Mucosa of descending colon (tissue), 3 donors: ENCODE measurements at regions not wholly inside any gene's neighbourhood (a gene's known extent, or its start where the extent isn't known, plus 50 kb on each side); places are given as distances from the start of the nearest gene placed in this dataset.

Experiments used
- ATAC-seq: fragments of 200-7000 bp; cut with Tn5 transposase; one replicate; pipeline ENCODE4 v1.9.1; 2020; ENCODE audit warnings: mild to moderate bottlenecking, moderate library complexity
- DNase-seq, 3 donors: peaks; one replicate each; pipeline ENCODE4 v3.0.0-alpha.2; 2020
- H3K36me3 ChIP-seq: fragments of 200-600 bp; one replicate; pipeline ENCODE4 v1.8.0; 2021; ENCODE audit warnings: low read depth, mild to moderate bottlenecking
- H3K4me1 ChIP-seq: fragments of 200-600 bp; one replicate; pipeline ENCODE4 v1.8.0; 2021; ENCODE audit warnings: low read depth, mild to moderate bottlenecking
- H3K4me3 ChIP-seq: fragments of 200-600 bp; one replicate; pipeline ENCODE4 v1.8.0; 2021; ENCODE audit warnings: mild to moderate bottlenecking
- H3K9me3 ChIP-seq: fragments of 200-600 bp; one replicate; pipeline ENCODE4 v1.8.0; 2021; ENCODE audit warnings: mild to moderate bottlenecking
- intact Hi-C, 2 donors: fragments of 100-400 bp; cut with DNase I in 1 of 2; cut with micrococcal nuclease in 1 of 2; formaldehyde crosslinking; loops; one replicate each; pipeline versions ENCODE4 v1.11.0 to v1.11.1; 2022; cut with DNase I, micrococcal nuclease
- TF ChIP-seq, protein P1 (sequence below): fragments of 200-600 bp; IDR thresholded peaks from one replicate; pipeline ENCODE4 v1.8.0; 2022; ENCODE audit warnings: antibody characterized with exemption, mild to moderate bottlenecking
- donor health status: DM: no; HTN: no; CAD: no; lungs with moderate emphysema.
- donor health status: DM: no; HTN: no; CAD: no.
- donor health status: DM: no; HTN: yes; CAD: no.

DNA sequence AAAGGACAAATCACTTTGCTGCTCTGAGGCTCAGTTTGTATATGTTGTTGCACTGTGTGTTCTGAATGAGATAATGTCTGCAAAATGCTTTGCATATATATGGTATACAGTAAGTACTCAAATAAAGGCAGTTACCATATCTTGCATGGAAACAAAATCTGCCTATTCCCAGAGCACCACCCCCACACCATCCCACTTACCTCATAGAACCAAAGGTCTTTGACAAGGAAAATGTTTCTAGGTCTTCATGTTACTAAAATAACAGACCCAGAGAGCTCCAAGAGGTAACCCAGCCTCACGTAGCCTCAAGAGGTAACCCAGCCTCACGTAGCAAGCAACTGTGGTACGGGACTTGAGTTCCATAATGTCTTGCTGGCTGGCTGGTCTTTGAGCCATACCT, 71.6 kb upstream of the CMKLR1 start:
- H3K36me3 ChIP-seq: no peaks in the 10 kb centered on the region
- DNase-seq (no peak), ATAC-seq (no peak)
- TF ChIP-seq, protein P1, sequence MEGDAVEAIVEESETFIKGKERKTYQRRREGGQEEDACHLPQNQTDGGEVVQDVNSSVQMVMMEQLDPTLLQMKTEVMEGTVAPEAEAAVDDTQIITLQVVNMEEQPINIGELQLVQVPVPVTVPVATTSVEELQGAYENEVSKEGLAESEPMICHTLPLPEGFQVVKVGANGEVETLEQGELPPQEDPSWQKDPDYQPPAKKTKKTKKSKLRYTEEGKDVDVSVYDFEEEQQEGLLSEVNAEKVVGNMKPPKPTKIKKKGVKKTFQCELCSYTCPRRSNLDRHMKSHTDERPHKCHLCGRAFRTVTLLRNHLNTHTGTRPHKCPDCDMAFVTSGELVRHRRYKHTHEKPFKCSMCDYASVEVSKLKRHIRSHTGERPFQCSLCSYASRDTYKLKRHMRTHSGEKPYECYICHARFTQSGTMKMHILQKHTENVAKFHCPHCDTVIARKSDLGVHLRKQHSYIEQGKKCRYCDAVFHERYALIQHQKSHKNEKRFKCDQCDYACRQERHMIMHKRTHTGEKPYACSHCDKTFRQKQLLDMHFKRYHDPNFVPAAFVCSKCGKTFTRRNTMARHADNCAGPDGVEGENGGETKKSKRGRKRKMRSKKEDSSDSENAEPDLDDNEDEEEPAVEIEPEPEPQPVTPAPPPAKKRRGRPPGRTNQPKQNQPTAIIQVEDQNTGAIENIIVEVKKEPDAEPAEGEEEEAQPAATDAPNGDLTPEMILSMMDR: no peak
- no peaks in the 10 kb centered on the region for H3K4me1 ChIP-seq
- intact Hi-C loops: no loop called here
- H3K4me3 ChIP-seq: no peak overlapping the region
- H3K9me3 ChIP-seq: no peaks in the 10 kb centered on the region

DNA sequence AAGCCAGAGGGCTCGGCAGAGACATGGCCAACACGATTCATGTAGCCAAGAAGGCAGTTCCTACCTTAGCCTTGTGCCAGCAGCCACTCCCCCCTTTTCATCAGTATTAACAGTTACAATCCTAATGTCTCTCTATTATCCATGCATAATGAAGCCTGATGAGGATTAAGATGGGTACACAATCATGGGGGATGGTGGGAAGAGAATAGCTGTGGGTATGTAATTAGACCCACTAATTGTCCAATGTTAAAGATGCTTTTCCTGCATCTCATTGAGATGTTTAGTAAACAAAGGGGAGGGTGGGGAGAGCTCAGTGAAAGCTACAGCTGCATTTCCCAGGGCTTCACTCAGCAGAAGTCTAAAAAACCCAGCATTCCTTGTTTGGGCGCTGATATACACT, 70.4 kb upstream of the CMKLR1 start:
- Histone ChIP-seq H3K4me3 (no peak overlapping the region), H3K36me3 (no peaks in the 10 kb centered on the region), H3K4me1 (no peaks in the 10 kb centered on the region), H3K9me3 (no peaks in the 10 kb centered on the region)
- DNase-seq (no peak), ATAC-seq (no peak)
- TF ChIP-seq, protein P1: no peak
- intact Hi-C loops: no loop called here

DNA sequence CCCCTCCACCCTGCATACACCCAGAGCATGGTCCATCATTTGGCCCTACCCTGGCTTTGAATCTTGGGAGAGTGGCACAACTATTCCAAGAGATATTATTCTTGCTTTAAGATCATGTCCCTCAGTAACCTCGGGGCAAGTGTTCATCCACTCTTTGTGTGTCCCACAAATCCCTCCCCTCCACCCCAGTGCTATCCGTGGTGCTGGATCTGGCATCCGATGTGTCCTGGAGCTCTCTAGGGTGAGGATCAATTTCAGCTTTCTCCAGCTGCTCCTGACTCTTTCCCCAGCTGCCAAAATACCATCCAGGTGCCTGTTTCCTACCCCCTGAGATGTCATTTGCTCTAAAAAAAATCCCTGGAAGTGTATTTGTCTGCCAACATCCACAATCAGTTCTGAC, 64.8 kb upstream of the CMKLR1 start:
- no peak overlapping the region for H3K4me3 ChIP-seq
- intact Hi-C loops: no loop called here

DNA sequence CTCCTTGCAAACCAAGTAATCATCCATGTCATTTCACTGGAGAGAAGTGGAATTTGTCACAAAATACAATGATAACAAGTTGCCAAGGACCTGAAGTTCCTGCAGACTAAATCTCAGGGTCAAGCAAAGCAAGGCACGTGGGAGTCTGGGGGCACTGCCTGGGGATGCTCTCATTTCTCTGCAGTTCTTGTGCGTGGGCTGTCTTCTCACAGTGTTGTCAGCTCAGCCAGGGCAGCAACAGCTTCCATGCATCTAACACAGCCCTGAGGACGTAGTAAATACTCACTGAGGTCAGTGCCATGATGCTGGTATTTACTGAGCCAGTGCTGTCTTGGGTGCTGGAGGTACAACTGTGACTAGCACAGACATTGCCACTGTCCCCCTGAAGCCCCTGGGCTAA, 62.9 kb upstream of the CMKLR1 start:
- H3K4me3 ChIP-seq: no peak overlapping the region
- intact Hi-C loops: no loop called here
- TF ChIP-seq, protein P1: no peak

More for the DNA sequence above, 64.8 kb upstream of the CMKLR1 start:
- TF ChIP-seq, protein P1: no peak
- H3K36me3 ChIP-seq: no peaks in the 10 kb centered on the region
- no peak for ATAC-seq
- H3K4me1 ChIP-seq: no peaks in the 10 kb centered on the region
- DNase-seq: no peak
- no peaks in the 10 kb centered on the region for H3K9me3 ChIP-seq

DNA sequence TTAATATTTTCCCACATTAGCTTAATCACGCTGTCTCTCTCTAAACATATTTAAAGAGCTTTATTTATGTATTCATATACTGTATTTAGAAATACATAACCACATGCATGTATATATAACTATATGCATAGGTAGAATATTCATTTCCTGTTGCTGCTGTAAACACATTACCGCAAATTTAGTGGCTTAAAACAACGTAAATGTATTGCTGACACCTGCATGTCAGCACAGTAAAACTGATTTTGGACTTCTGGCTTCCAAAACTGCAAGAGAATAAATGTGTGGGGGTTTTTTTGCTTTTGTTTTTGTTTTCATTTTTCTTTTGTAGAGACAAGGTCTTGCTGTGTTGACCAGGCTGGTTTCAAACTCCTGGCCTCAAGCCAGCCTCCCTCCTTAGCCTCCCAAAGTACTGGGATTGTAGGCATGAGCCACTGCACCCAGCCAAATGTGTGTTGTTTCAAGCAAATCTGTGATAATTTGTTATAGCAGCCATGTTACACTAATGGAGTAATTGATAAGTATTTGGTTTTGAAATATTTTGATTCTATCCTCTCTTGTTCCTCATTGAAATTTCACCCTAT, 61.9 kb upstream of the CMKLR1 start:
- Histone ChIP-seq H3K4me3 (no peak overlapping the region), H3K4me1 (no peaks in the 10 kb centered on the region), H3K36me3 (no peaks in the 10 kb centered on the region), H3K9me3 (no peaks in the 10 kb centered on the region)
- TF ChIP-seq, protein P1: no peak
- DNase-seq (no peak), ATAC-seq (no peak)
- intact Hi-C loops: no loop called here

More for the DNA sequence above, 62.9 kb upstream of the CMKLR1 start:
- no peaks in the 10 kb centered on the region for H3K36me3 ChIP-seq
- H3K9me3 ChIP-seq: no peaks in the 10 kb centered on the region
- ATAC-seq (no peak), DNase-seq (no peak)
- no peaks in the 10 kb centered on the region for H3K4me1 ChIP-seq

DNA sequence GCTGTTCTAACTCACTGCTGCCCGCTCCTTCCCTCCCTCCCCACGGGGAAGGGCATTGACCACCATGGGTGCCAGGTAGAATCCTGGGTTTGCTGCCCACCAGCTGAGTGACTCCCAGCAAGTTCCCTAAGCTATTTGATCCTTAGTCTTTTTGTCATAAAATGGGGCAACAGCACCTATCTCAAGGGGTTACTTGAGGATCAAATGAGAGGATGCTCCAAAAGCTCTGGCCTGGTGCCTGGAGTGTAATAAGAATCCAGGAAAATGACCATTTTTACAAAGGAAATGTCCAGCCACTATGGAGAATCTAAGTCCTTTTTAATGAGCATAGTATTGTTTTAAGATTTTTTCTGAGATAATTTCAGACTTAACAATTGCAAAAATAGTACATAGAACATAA, 61.4 kb upstream of the CMKLR1 start:
- Histone ChIP-seq H3K36me3 (no peaks in the 10 kb centered on the region), H3K4me3 (no peak overlapping the region), H3K9me3 (no peaks in the 10 kb centered on the region), H3K4me1 (no peaks in the 10 kb centered on the region)
- intact Hi-C loops: no loop called here
- TF ChIP-seq, protein P1: no peak
- no peak for DNase-seq
- no peak for ATAC-seq
